Choroid plexus epithelial cell (primary cell): ENCODE measurements at regions not wholly inside any gene's neighbourhood (a gene's known extent, or its start where the extent isn't known, plus 50 kb on each side); places are given as distances from the start of the nearest gene placed in this dataset.

ENCODE experiments used
- DNase-seq: peaks from one replicate; pipeline ENCODE4 v3.0.0-alpha.2; 2010; ENCODE audit warnings: low read depth
- H3K4me3 ChIP-seq: 2 replicates; pipeline ENCODE4 v1.5.1; 2011; ENCODE audit warnings: low read depth, mild to moderate bottlenecking, control low read depth, low read length, moderate library complexity
- TF ChIP-seq, protein P1 (sequence below): conservative IDR thresholded peaks from 2 replicates; pipeline ENCODE4 v1.5.1; 2011; ENCODE audit warnings: low read depth, mild to moderate bottlenecking, control low read depth, inconsistent platforms, low read length, moderate library complexity

DNA sequence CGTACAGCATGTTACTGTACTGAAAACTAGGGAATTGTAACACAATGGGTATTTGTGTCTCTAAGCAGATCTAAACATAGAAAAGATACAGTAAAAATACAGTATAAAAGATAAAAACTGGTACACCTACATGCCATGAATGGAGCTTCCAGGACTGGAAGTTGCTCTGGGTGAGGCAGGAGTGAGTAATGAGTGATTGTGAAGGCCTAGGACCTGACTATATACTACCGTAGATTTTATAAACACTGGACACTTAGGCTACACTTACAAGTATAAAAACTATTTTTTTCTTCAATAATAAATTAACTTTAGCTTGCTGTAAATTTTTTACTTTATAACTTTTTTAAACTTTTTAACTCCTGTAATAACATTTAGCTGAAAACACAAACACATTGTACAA lies 324.4 kb upstream of the TNP1 start:
- TF ChIP-seq, protein P1, sequence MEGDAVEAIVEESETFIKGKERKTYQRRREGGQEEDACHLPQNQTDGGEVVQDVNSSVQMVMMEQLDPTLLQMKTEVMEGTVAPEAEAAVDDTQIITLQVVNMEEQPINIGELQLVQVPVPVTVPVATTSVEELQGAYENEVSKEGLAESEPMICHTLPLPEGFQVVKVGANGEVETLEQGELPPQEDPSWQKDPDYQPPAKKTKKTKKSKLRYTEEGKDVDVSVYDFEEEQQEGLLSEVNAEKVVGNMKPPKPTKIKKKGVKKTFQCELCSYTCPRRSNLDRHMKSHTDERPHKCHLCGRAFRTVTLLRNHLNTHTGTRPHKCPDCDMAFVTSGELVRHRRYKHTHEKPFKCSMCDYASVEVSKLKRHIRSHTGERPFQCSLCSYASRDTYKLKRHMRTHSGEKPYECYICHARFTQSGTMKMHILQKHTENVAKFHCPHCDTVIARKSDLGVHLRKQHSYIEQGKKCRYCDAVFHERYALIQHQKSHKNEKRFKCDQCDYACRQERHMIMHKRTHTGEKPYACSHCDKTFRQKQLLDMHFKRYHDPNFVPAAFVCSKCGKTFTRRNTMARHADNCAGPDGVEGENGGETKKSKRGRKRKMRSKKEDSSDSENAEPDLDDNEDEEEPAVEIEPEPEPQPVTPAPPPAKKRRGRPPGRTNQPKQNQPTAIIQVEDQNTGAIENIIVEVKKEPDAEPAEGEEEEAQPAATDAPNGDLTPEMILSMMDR, result no peak
- H3K4me3 ChIP-seq, result no peak overlapping the region
- DNase-seq, result no peak

DNA sequence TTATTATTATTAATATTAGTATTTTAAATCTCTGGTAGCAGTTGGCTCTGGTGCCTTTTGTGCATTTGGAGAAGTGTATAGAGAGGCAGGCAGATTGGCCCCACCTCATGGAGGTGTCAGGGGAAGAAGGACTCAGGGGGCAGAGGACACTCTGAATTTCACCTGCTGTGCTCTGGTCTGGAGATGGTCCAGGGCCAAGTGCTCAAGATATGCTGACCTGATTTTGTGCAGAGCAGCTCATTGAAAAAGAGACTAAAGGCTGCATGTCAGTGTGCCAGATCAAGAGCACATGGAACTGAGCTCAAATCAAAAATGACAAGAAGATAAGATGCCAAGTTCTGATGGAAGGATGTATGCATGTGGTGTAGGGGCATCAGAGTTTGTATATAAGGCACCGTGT lies 323.6 kb upstream of the TNP1 start:
- TF ChIP-seq, protein P1, result no peak

DNA sequence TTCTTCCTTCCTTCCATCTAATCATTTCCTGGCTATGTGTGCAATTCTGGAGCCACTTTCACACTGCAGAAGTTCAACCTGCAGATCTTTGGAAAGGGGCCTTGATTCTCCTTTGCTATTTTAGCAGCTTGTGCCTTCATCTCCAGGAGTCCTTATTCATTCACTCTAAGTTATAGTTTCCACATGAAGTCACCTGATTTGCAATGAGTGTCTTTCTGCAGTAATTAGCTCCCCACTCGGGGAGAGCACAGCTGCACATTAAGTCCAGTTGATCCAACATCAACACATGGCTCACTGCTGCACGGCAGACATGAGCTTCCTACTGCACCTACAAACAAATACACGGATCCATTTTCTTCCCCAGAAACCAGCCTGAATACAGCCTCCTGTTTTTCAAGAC lies 323.1 kb upstream of the TNP1 start:
- no peak for DNase-seq
- H3K4me3 ChIP-seq, result no peak overlapping the region
- TF ChIP-seq, protein P1, result no peak

More for the DNA sequence above, 323.6 kb upstream of the TNP1 start:
- no peak for DNase-seq
- H3K4me3 ChIP-seq, result no peak overlapping the region

DNA sequence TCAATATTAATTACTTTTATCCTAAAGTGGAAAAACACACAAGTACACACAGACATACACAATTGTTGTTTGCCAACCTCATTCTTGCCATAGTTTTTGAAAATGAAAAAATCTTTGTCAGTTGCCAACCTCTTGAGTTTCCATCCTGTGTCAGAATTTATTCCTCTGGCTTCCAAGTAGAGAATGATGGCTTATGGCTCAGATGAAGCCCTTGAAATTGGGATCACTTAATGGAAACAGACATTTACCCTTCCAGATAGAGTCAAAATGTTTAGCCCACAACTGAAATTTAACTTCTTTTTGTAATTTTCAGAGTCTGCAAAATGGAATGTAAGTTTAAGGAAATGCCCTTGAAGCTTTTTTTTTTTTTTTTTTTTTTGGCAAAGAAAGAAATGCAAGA lies 321.6 kb upstream of the TNP1 start:
- no peak overlapping the region for H3K4me3 ChIP-seq
- TF ChIP-seq, protein P1, result no peak
- DNase-seq, result no peak

DNA sequence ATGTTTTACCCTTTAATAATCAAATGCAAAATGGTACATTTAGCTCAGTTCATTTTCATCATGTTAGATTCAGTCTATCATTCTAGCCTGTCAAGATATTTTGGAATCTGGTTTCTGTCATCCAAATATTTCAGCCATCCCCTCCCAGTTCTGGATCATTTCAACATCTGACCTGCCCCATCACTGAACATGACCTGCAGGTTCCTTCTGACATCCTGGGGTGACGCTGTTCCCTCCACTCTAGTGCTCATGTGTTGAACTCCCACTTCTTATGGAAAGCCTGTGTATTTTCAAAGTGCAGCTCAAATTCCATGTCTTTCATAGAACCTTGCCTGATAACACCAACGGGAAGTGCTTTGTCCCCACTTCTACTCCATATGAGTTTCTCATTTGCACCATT lies 320.0 kb upstream of the TNP1 start:
- no peak for DNase-seq
- TF ChIP-seq, protein P1, result no peak
- H3K4me3 ChIP-seq, result no peak overlapping the region

DNA sequence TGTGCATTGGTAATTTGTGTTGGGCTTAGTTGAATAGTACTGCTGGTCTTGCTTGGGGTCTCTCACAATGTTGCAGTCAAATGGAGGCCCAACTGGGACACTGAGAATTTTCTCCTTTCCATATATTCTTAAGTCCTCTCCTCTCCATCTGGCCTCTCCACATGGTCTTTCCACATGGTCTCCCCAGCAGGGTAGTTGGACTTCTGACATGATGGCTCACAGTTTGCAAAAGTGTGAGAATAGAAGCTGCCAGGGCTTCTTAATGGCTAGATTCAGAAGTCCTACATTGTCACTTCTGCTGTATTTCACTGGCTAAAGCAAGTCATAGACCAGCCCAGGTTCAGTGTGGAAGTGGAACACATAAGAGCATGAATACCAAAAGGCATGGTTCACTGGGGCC lies 318.5 kb upstream of the TNP1 start:
- no peak for DNase-seq
- TF ChIP-seq, protein P1, result no peak
- H3K4me3 ChIP-seq, result no peak overlapping the region

DNA sequence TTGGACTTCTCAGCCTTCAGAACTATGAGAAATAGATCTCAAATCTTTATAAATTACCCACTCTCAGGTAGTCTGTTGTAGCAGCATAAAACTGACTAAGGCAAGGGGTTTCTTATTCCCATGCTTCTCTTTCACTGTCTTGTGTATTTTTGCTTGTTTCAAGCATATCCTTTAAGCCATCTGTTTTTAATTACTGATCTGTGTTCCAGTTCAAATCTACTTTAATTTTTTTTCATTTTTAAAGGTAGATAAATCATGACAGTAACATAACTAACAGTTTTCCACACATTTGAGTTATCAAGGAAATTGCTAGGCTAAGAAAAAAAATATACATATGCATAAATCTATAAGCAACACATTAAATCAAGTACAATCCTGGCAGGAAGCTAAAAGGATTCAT lies 317.9 kb upstream of the TNP1 start:
- no peak for DNase-seq
- TF ChIP-seq, protein P1, result no peak
- H3K4me3 ChIP-seq, result no peak overlapping the region
